GM12892 (cell line): ENCODE measurements at regions not wholly inside any gene's neighbourhood (a gene's known extent, or its start where the extent isn't known, plus 50 kb on each side); places are given as distances from the start of the nearest gene placed in this dataset.
"Not testable (repeated sequence)": the region's sequence is repeated elsewhere in the genome, so short reads cannot be mapped to it uniquely, and the experiment has no call there.

ENCODE experiments used
- POLR2A ChIP-seq: IDR thresholded peaks from 2 replicates; pipeline ENCODE4 v1.6.1; 2011; ENCODE audit warnings: low read depth, low read length, control low read depth
- TAF1 ChIP-seq: IDR thresholded peaks from 2 replicates; pipeline ENCODE4 v1.6.1; 2011; ENCODE audit warnings: low read depth, mild to moderate bottlenecking, control low read depth, low read length, borderline replicate concordance

DNA sequence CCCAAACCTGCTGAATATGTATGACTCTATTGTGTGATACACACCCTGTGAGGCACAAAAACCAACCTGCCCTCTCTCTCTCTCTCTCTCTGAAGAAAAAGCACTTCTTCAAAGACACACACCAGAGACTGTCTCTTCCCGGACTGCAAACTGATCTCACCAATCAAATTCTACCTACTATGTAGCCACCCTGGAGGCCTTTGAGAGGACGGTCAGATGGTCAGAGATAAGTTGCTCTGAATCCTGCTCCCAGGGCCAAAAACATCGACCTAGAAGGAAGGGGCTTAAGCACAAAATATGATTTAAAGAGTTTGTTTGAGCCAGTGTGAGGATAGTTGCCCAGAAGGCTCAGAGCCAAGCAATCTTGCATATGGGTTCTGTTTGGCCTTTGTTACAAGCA lies 59.2 kb upstream of the PPIAL4F start:
- not testable (repeated sequence) for TF ChIP-seq POLR2A, TAF1
